Spinal cord (tissue), 9 donors: ENCODE measurements at regions not wholly inside any gene's neighbourhood (a gene's known extent, or its start where the extent isn't known, plus 50 kb on each side); places are given as distances from the start of the nearest gene placed in this dataset.
"Not testable (repeated sequence)": the region's sequence is repeated elsewhere in the genome, so short reads cannot be mapped to it uniquely, and the experiment has no call there.

ENCODE experiments used
- DNase-seq, 6 donors: peaks; one replicate each; pipeline versions ENCODE4 v3.0.0 to v3.0.0-alpha.2; 2013 to 2015; ENCODE audit warnings: low spot score in 6 of 6, low read depth in 4 of 6
- H3K27ac ChIP-seq: one replicate; pipeline ENCODE4 v1.5.1; 2013; ENCODE audit warnings: low read depth, low read length, control low read depth
- H3K27me3 ChIP-seq: one replicate; pipeline ENCODE4 v1.6.1; 2013; ENCODE audit warnings: low read length; ENCODE audit not compliant: control insufficient read depth, insufficient read depth
- H3K36me3 ChIP-seq: one replicate; pipeline ENCODE4 v1.6.1; 2013; ENCODE audit warnings: low read length; ENCODE audit not compliant: control insufficient read depth, insufficient read depth
- H3K4me1 ChIP-seq: one replicate; pipeline ENCODE4 v1.6.1; 2013; ENCODE audit warnings: low read length; ENCODE audit not compliant: control insufficient read depth, insufficient read depth
- H3K4me3 ChIP-seq: one replicate; pipeline ENCODE4 v1.5.1; 2013; ENCODE audit warnings: low read depth, low read length, control low read depth
- H3K9me3 ChIP-seq: one replicate; pipeline ENCODE4 v1.6.1; 2013; ENCODE audit warnings: low read length; ENCODE audit not compliant: control insufficient read depth, insufficient read depth
- WGBS: methylation state at CpG from one replicate; pipeline ENCODE4 v1.1.5; 2013; ENCODE audit warnings: missing lambda C conversion rate; ENCODE audit not compliant: insufficient coverage; 5-methylcytosine and 5-hydroxymethylcytosine counted together
- donor health status: healthy.

DNA sequence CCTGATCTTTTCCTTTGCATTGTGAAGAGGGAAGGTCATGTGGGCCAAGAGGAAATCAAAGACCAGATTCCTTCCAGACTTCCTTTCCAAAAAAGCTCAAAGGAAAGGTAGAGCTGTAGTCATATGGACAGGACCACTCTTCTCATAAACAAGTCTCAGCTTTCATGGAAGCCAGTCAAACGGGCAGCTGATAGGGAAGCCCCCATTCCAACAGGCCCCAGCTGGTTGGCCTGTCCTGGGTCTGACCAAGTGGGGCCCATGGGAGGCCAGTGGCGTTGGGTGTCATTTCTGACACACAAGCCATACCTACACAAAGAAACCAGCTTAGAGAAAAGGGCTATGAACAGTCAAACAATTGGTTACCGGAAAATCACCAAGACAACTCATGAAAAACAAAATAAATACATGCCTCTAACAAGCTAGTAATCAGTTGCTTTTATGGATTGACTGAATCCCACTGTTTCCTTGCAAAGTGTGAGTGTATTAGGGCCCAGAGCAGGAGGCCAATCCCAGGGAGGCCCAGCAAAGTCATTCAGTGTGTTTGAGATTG is 149.6 kb upstream of the MAMLD1 start:
- no peaks in the 10 kb centered on the region for H3K9me3 ChIP-seq
- no peaks in the 10 kb centered on the region for H3K36me3 ChIP-seq
- no peak overlapping the region for H3K27ac ChIP-seq
- no peaks in the 10 kb centered on the region for H3K4me1 ChIP-seq
- 20% methylated on average over 1 of the region's 3 CpGs for WGBS
- H3K4me3 ChIP-seq: no peak overlapping the region
- no peak for DNase-seq
- no peaks in the 10 kb centered on the region for H3K27me3 ChIP-seq

DNA sequence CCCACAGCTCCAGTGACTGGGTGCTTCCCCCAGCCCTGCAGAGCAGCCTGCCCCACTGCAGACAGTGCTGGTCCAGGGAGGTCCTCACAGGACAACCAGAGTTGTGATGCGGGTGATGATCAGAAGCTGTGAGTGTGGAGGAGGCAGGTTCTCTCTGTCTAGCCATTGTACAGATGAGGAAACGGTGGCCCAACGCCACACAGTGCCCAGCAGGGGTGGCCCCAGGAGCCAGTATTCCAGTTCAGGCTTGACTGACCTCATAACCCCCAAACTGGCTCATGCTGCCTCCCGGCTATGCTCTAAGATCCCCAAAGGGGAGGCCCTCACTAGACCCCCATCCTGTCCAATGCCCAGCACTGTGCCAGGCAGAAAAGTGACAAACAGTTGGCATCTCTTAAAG is 147.1 kb upstream of the MAMLD1 start:
- no CpG with 5 or more reads among the region's 4 CpGs for WGBS
- not testable (repeated sequence) for H3K27me3 ChIP-seq, H3K4me1 ChIP-seq, H3K9me3 ChIP-seq, DNase-seq, H3K4me3 ChIP-seq, H3K27ac ChIP-seq, H3K36me3 ChIP-seq

GRCh38 chrX:150216716-150217115 is 146.4 kb upstream of the MAMLD1 start:
- Histone ChIP-seq H3K4me3 (no peak overlapping the region), H3K4me1 (peaks cover 7% of the 10 kb centered on the region), H3K27me3 (peaks cover 3% of the 10 kb centered on the region), H3K27ac (no peak overlapping the region), H3K9me3 (no peaks in the 10 kb centered on the region), H3K36me3 (no peaks in the 10 kb centered on the region)
- 60% methylated on average over 5 of the region's 6 CpGs for whole genome bisulfite sequencing
- no peak for DNase-seq

GRCh38 chrX:150217609-150218008 is 145.5 kb upstream of the MAMLD1 start:
- no peaks in the 10 kb centered on the region for H3K36me3 ChIP-seq
- WGBS: no CpG with 5 or more reads among the region's 5 CpGs
- no peaks in the 10 kb centered on the region for H3K9me3 ChIP-seq
- peaks cover 3% of the 10 kb centered on the region for H3K27me3 ChIP-seq
- no peak for DNase-seq
- H3K27ac ChIP-seq: no peak overlapping the region
- H3K4me3 ChIP-seq: no peak overlapping the region
- peaks cover 7% of the 10 kb centered on the region for H3K4me1 ChIP-seq

DNA sequence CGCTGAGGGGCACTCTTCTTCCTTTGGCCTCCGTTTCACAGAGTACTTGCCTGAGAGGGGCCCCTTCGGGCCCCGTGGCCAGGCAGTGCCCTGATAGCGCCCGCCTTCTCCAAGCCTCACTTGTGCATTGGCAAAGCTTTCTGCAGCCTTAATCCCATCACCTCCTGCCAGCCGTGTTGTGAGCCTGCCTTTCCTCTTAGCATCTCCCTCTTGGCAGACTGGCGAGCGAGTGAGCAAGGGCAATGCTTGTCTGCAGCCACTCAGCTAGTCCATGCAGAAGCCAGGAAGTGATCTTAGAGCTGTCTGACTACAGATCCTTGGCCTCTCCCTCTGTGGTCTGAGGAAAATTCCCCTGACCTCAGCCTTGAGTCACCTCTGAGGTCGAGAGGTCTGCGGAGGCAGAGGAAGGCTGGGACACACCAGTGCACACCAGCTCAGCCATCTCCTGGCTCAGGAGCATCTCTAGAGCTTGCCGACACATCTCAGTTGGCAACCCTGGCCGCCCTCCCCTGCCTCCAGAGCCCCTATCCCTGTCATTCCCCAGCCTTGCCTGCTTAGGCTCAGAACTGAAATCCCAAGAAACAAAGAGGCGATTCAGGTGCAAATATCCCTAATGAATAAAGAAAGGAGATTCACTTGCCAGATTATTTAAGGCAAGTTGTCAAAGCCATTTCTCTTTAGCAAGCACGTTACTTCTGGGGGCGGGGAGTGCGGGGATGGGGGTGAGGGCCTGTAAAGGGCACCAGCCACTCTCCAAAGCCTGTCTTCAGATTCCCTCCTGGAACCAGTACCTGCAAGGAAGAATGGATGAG is 143.5 kb upstream of the MAMLD1 start:
- H3K4me3 ChIP-seq: no peak overlapping the region
- WGBS: 40% methylated on average over 13 of the region's 17 CpGs

GRCh38 chrX:150223176-150224015 is 139.7 kb upstream of the MAMLD1 start:
- Histone ChIP-seq H3K4me3 (no peak overlapping the region), H3K36me3 (no peaks in the 10 kb centered on the region), H3K4me1 (peaks cover 7% of the 10 kb centered on the region), H3K27ac (no peak overlapping the region), H3K27me3 (peaks cover 10% of the 10 kb centered on the region), H3K9me3 (no peaks in the 10 kb centered on the region)
- 64% methylated on average over 11 of the region's 12 CpGs for WGBS
- DNase-seq: no peak

More for the DNA sequence above, 143.5 kb upstream of the MAMLD1 start:
- Histone ChIP-seq H3K36me3 (no peaks in the 10 kb centered on the region), H3K9me3 (no peaks in the 10 kb centered on the region), H3K27ac (no peak overlapping the region), H3K4me1 (peaks cover 7% of the 10 kb centered on the region), H3K27me3 (peaks cover 3% of the 10 kb centered on the region)
- DNase-seq: peak in 2 of 6 donors; percentile 37 to 72

GRCh38 chrX:150224676-150225075 is 138.4 kb upstream of the MAMLD1 start:
- no peak for DNase-seq
- no peaks in the 10 kb centered on the region for H3K9me3 ChIP-seq
- H3K36me3 ChIP-seq: no peaks in the 10 kb centered on the region
- peaks cover 1% of the 10 kb centered on the region for H3K4me1 ChIP-seq
- no peak overlapping the region for H3K4me3 ChIP-seq
- WGBS: 53% methylated on average over 3 of the region's 3 CpGs
- no peak overlapping the region for H3K27ac ChIP-seq
- peaks cover 10% of the 10 kb centered on the region for H3K27me3 ChIP-seq

- H3K9me3 ChIP-seq: no peaks in the 10 kb centered on the region
- H3K4me1 ChIP-seq: no peaks in the 10 kb centered on the region
- H3K27me3 ChIP-seq: peaks cover 10% of the 10 kb centered on the region
- DNase-seq: no peak
- H3K27ac ChIP-seq: no peak overlapping the region
- no peak overlapping the region for H3K4me3 ChIP-seq
- WGBS: no CpG with 5 or more reads among the region's 3 CpGs
- H3K36me3 ChIP-seq: no peaks in the 10 kb centered on the region
These were observed 137.9 kb upstream of the MAMLD1 start for GRCh38 chrX:150225266-150225665.

- no peak overlapping the region for H3K4me3 ChIP-seq
- H3K27me3 ChIP-seq: peaks cover 10% of the 10 kb centered on the region
- WGBS: 52% methylated on average over 8 of the region's 11 CpGs
- H3K9me3 ChIP-seq: no peaks in the 10 kb centered on the region
- H3K36me3 ChIP-seq: no peaks in the 10 kb centered on the region
- no peak for DNase-seq
- H3K27ac ChIP-seq: no peak overlapping the region
- no peaks in the 10 kb centered on the region for H3K4me1 ChIP-seq
These were observed 137.4 kb upstream of the MAMLD1 start for GRCh38 chrX:150225756-150226155.
